ENCODE measurements at regions not wholly inside any gene's neighbourhood (a gene's known extent, or its start where the extent isn't known, plus 50 kb on each side); places are given as distances from the start of the nearest gene placed in this dataset.

GRCh38 chr6:41466437-41466990 is 79.7 kb upstream of the FOXP4 start:
- no peak overlapping the region for H3K4me3 ChIP-seq (IDR thresholded peaks at IDR 0.05; ENCODE audit: insufficient read depth, low read depth, low read length)
- no peak overlapping the region for H3K27ac ChIP-seq
- H3K79me2 ChIP-seq (ENCODE audit: insufficient read depth, low read depth), result no peaks in the 10 kb centered on the region
- no peaks in the 10 kb centered on the region for H3K4me1 ChIP-seq (ENCODE audit: low read depth, poor library complexity, severe bottlenecking)
- no peak overlapping the region for H3K9ac ChIP-seq
- H3K27me3 ChIP-seq (ENCODE audit: insufficient read depth, low read depth), result peaks cover 7% of the 10 kb centered on the region; the same call in 1 of the 2 replicates
- H3K4me2 ChIP-seq, result no peak overlapping the region
- H4K20me1 ChIP-seq (ENCODE audit: insufficient read depth), result no peaks in the 10 kb centered on the region
- no peak for TF ChIP-seq CTCF (conservative IDR thresholded peaks at IDR 0.05; ENCODE audit: low read depth, low read length)
- no peak overlapping the region for H2AFZ ChIP-seq (ENCODE audit: low read depth)
- no peaks in the 10 kb centered on the region for H3K36me3 ChIP-seq (ENCODE audit: insufficient read depth)

- Histone ChIP-seq H3K79me2 (ENCODE audit: insufficient read depth, low read depth) (no peaks in the 10 kb centered on the region), H3K4me3 (IDR thresholded peaks at IDR 0.05; ENCODE audit: insufficient read depth, low read depth, low read length) (no peak overlapping the region), H3K4me1 (ENCODE audit: low read depth, poor library complexity, severe bottlenecking) (no peaks in the 10 kb centered on the region), H4K20me1 (ENCODE audit: insufficient read depth) (no peaks in the 10 kb centered on the region), H3K27ac (no peak overlapping the region), H3K9ac (no peak overlapping the region), H3K4me2 (no peak overlapping the region), H3K27me3 (ENCODE audit: insufficient read depth, low read depth) (peaks cover 7% of the 10 kb centered on the region; the same call in 1 of the 2 replicates), H2AFZ (ENCODE audit: low read depth) (no peak overlapping the region), H3K36me3 (ENCODE audit: insufficient read depth) (no peaks in the 10 kb centered on the region)
- TF ChIP-seq CTCF (conservative IDR thresholded peaks at IDR 0.05; ENCODE audit: low read depth, low read length), result no peak
Observed at GRCh38 chr6:41467061-41467460, 79.1 kb upstream of the FOXP4 start.

GRCh38 chr6:41467627-41468404 is 78.4 kb upstream of the FOXP4 start:
- Histone ChIP-seq H3K27me3 (ENCODE audit: insufficient read depth, low read depth) (peaks cover 7% of the 10 kb centered on the region; the same call in 1 of the 2 replicates), H4K20me1 (ENCODE audit: insufficient read depth) (no peaks in the 10 kb centered on the region), H3K79me2 (ENCODE audit: insufficient read depth, low read depth) (no peaks in the 10 kb centered on the region), H3K4me3 (IDR thresholded peaks at IDR 0.05; ENCODE audit: insufficient read depth, low read depth, low read length) (no peak overlapping the region), H3K27ac (no peak overlapping the region), H3K4me2 (no peak overlapping the region), H2AFZ (ENCODE audit: low read depth) (no peak overlapping the region), H3K4me1 (ENCODE audit: low read depth, poor library complexity, severe bottlenecking) (no peaks in the 10 kb centered on the region), H3K36me3 (ENCODE audit: insufficient read depth) (no peaks in the 10 kb centered on the region), H3K9ac (no peak overlapping the region)
- TF ChIP-seq CTCF (conservative IDR thresholded peaks at IDR 0.05; ENCODE audit: low read depth, low read length), result no peak

GRCh38 chr6:41469156-41470028 is 76.8 kb upstream of the FOXP4 start:
- Histone ChIP-seq H3K79me2 (ENCODE audit: insufficient read depth, low read depth) (no peaks in the 10 kb centered on the region), H3K9ac (no peak overlapping the region), H4K20me1 (ENCODE audit: insufficient read depth) (no peaks in the 10 kb centered on the region), H3K4me1 (ENCODE audit: low read depth, poor library complexity, severe bottlenecking) (no peaks in the 10 kb centered on the region), H3K27me3 (ENCODE audit: insufficient read depth, low read depth) (peaks cover 7% of the 10 kb centered on the region; the same call in 1 of the 2 replicates), H3K27ac (no peak overlapping the region), H3K4me2 (no peak overlapping the region), H2AFZ (ENCODE audit: low read depth) (no peak overlapping the region), H3K36me3 (ENCODE audit: insufficient read depth) (no peaks in the 10 kb centered on the region), H3K4me3 (IDR thresholded peaks at IDR 0.05; ENCODE audit: insufficient read depth, low read depth, low read length) (no peak overlapping the region)
- TF ChIP-seq CTCF (conservative IDR thresholded peaks at IDR 0.05; ENCODE audit: low read depth, low read length), result no peak
